SK-N-SH (cell line): ENCODE measurements at regions not wholly inside any gene's neighbourhood (a gene's known extent, or its start where the extent isn't known, plus 50 kb on each side); places are given as distances from the start of the nearest gene placed in this dataset.
"Not testable (repeated sequence)": the region's sequence is repeated elsewhere in the genome, so short reads cannot be mapped to it uniquely, and the experiment has no call there.

ENCODE experiments used
- CTCF ChIA-PET: fragments of 300-600, 350-600 bp; formaldehyde crosslinking; extraction: SDS; loops from one replicate; lab custom pipeline; 2021; lab: Yijun Ruan, JAX
- POLR2A ChIA-PET: fragments of 350-600 bp; sonication (Branson Sonifier 250); formaldehyde crosslinking; extraction: SDS; loops from one replicate; lab custom pipeline; 2020; ENCODE audit warnings: antibody characterized with exemption, inconsistent platforms; lab: Yijun Ruan, JAX
- DNase-seq: peaks from one replicate; pipeline ENCODE4 v3.0.0; 2012
- H2AFZ ChIP-seq: fragments of 200-600 bp; sonication (generic); 2 replicates; pipeline ENCODE4 v1.8.1; 2016; ENCODE audit warnings: antibody characterized with exemption, mild to moderate bottlenecking, low read depth
- H3F3A ChIP-seq: fragments of 200-600 bp; sonication (generic); replicated peaks from 2 replicates; pipeline ENCODE3; 2016; ENCODE audit warnings: antibody characterized with exemption, mild to moderate bottlenecking; ENCODE audit not compliant: insufficient read depth
- H3K27ac ChIP-seq, 2 experiments: fragments of 200-500 bp in 1 of 2; fragments of 200-600 bp in 1 of 2; sonication (Bioruptor generic) in 1 of 2; sonication (generic), shearing (Covaris generic) in 1 of 2; 2 replicates each; pipeline versions ENCODE4 v1.5.1 to v1.6.1; 2014 to 2016; ENCODE audit warnings: low read depth in 2 of 2, inconsistent platforms in 1 of 2, low read length in 1 of 2, mild to moderate bottlenecking in 1 of 2, mixed read lengths in 1 of 2
- H3K27me3 ChIP-seq: fragments of 200-600 bp; sonication (generic), shearing (Covaris generic); 2 replicates; pipeline ENCODE4 v1.6.1; 2016; ENCODE audit warnings: mixed run types; ENCODE audit not compliant: insufficient read depth
- H3K36me3 ChIP-seq, 2 experiments: fragments of 200-500 bp in 1 of 2; fragments of 200-600 bp in 1 of 2; sonication (Bioruptor generic) in 1 of 2; sonication (generic) in 1 of 2; replicated peaks in 1 of 2; 2 replicates each; pipeline versions ENCODE3 to v1.5.1; 2014 to 2016; ENCODE audit warnings: low read length in 1 of 2, mild to moderate bottlenecking in 1 of 2; ENCODE audit not compliant: insufficient read depth in 2 of 2, control insufficient read depth in 1 of 2
- H3K4me1 ChIP-seq, 2 experiments: fragments of 200-500 bp in 1 of 2; fragments of 200-600 bp in 1 of 2; sonication (Bioruptor generic) in 1 of 2; sonication (generic), shearing (Covaris generic) in 1 of 2; 2 replicates each; pipeline versions ENCODE4 v1.5.1 to v1.6.1; 2014 to 2016; ENCODE audit warnings: low read depth in 1 of 2, low read length in 1 of 2, mixed run types in 1 of 2; ENCODE audit not compliant: insufficient read depth in 2 of 2, control insufficient read depth in 1 of 2
- H3K4me2 ChIP-seq: fragments of 200-600 bp; sonication (generic), shearing (Covaris generic); 2 replicates; pipeline ENCODE4 v1.6.1; 2017; ENCODE audit warnings: mixed run types
- H3K4me3 ChIP-seq, 2 experiments: fragments of 200-500 bp in 1 of 2; fragments of 200-600 bp in 1 of 2; sonication (Bioruptor generic) in 1 of 2; sonication (generic), shearing (Covaris generic) in 1 of 2; 2 replicates each; pipeline versions ENCODE4 v1.5.1 to v1.8.1; 2014 to 2016; ENCODE audit warnings: low read depth in 2 of 2, inconsistent platforms in 1 of 2, low read length in 1 of 2, mild to moderate bottlenecking in 1 of 2, mixed read lengths in 1 of 2, moderate library complexity in 1 of 2
- H3K79me2 ChIP-seq: fragments of 200-600 bp; sonication (generic); 2 replicates; pipeline ENCODE4 v1.8.1; 2017; ENCODE audit warnings: mild to moderate bottlenecking; ENCODE audit not compliant: insufficient read depth
- H3K9ac ChIP-seq: fragments of 200-600 bp; sonication (generic); 2 replicates; pipeline ENCODE4 v1.6.1; 2017; ENCODE audit warnings: mixed run types
- H3K9me2 ChIP-seq: fragments of 200-600 bp; sonication (generic); 2 replicates; pipeline ENCODE4 v1.6.1; 2017; ENCODE audit warnings: mixed run types
- H3K9me3 ChIP-seq: fragments of 200-600 bp; sonication (generic); 2 replicates; pipeline ENCODE4 v1.6.1; 2017; ENCODE audit warnings: mixed run types, mild to moderate bottlenecking, moderate library complexity
- H4K20me1 ChIP-seq: fragments of 200-600 bp; sonication (generic); 2 replicates; pipeline ENCODE4 v1.6.1; 2017; ENCODE audit warnings: mild to moderate bottlenecking, mixed run types; ENCODE audit not compliant: insufficient read depth
- CHD2 ChIP-seq: fragments of 150-350 bp; IDR thresholded peaks from 2 replicates; pipeline ENCODE4 v1.6.1; 2018; ENCODE audit warnings: low read length; ENCODE audit not compliant: partially characterized antibody
- FOSL2 ChIP-seq: IDR thresholded peaks from 2 replicates; pipeline ENCODE4 v1.4.0; 2012; ENCODE audit warnings: low read depth, mild to moderate bottlenecking, moderate library complexity, borderline replicate concordance
- GABPA ChIP-seq: IDR thresholded peaks from 2 replicates; pipeline ENCODE4 v1.4.0; 2012; ENCODE audit warnings: low read depth, mild to moderate bottlenecking
- MAX ChIP-seq: IDR thresholded peaks from 2 replicates; pipeline ENCODE4 v1.4.0; 2012; ENCODE audit warnings: low read depth
- MEF2A ChIP-seq: IDR thresholded peaks from 2 replicates; pipeline ENCODE4 v1.4.0; 2012; ENCODE audit warnings: low read depth, borderline replicate concordance
- MXI1 ChIP-seq: IDR thresholded peaks from 2 replicates; pipeline ENCODE4 v1.6.1; 2012; ENCODE audit warnings: mild to moderate bottlenecking, low read depth, low read length, improper control_type of control experiment
- NFIC ChIP-seq: IDR thresholded peaks from 2 replicates; pipeline ENCODE4 v1.4.0; 2012; ENCODE audit warnings: borderline replicate concordance
- RAD21 ChIP-seq: IDR thresholded peaks from 2 replicates; pipeline ENCODE4 v1.6.1; 2012; ENCODE audit warnings: mild to moderate bottlenecking, low read length
- RFX5 ChIP-seq: IDR thresholded peaks from 2 replicates; pipeline ENCODE4 v1.6.1; 2012; ENCODE audit warnings: mild to moderate bottlenecking, improper control_type of control experiment, low read length
- TCF12 ChIP-seq: IDR thresholded peaks from 2 replicates; pipeline ENCODE4 v1.4.0; 2012
- YY1 ChIP-seq: IDR thresholded peaks from 2 replicates; pipeline ENCODE4 v1.4.0; 2012; ENCODE audit warnings: low read depth, mild to moderate bottlenecking
- WGBS: methylation state at CpG from one replicate; pipeline ENCODE4 v1.1.6; 2017; ENCODE audit warnings: low lambda C conversion rate; 5-methylcytosine and 5-hydroxymethylcytosine counted together

- no peak overlapping the region for H3K4me3 ChIP-seq
- H3K9ac ChIP-seq = no peak overlapping the region
- 23% methylated on average over 2 of the region's 2 CpGs for WGBS
- H3K4me2 ChIP-seq = no peak overlapping the region
- no peaks in the 10 kb centered on the region for H3F3A ChIP-seq
- no peaks in the 10 kb centered on the region for H3K9me2 ChIP-seq
- no peak overlapping the region for H2AFZ ChIP-seq
- CTCF ChIA-PET = interaction anchor here (1.1 kb wide), 1 partner anchor 10 kb away, joined by 4 read pairs; no protein-coding TSS in a partner anchor
- no peaks in the 10 kb centered on the region for H3K4me1 ChIP-seq
- TF ChIP-seq MEF2A (no peak), RAD21 (no peak), MXI1 (no peak), MAX (no peak), RFX5 (no peak), YY1 (no peak), NFIC (no peak)
- no peaks in the 10 kb centered on the region for H3K9me3 ChIP-seq
- H3K79me2 ChIP-seq = no peaks in the 10 kb centered on the region
- H3K36me3 ChIP-seq = no peaks in the 10 kb centered on the region
- no peak overlapping the region for H3K27ac ChIP-seq
- no peaks in the 10 kb centered on the region for H3K27me3 ChIP-seq
- DNase-seq = no peak
- H4K20me1 ChIP-seq = no peaks in the 10 kb centered on the region
- POLR2A ChIA-PET = no interaction called here
Measured at GRCh38 chr10:106268000-106268399, 896.5 kb downstream of the SORCS1 start.

GRCh38 chr10:106267591-106267990, 896.9 kb downstream of the SORCS1 start:
- no peak overlapping the region for H3K4me3 ChIP-seq
- TF ChIP-seq CHD2 = no peak
- no peak for TF ChIP-seq GABPA
- no peak for TF ChIP-seq TCF12
- no peak for TF ChIP-seq FOSL2
- H3K27ac ChIP-seq = no peak overlapping the region
- 38% methylated on average over 10 of the region's 13 CpGs for WGBS
- no peaks in the 10 kb centered on the region for H4K20me1 ChIP-seq
- no peaks in the 10 kb centered on the region for H3K9me2 ChIP-seq
- no peaks in the 10 kb centered on the region for H3K27me3 ChIP-seq
- H3K36me3 ChIP-seq = no peaks in the 10 kb centered on the region
- H3K4me2 ChIP-seq = no peak overlapping the region
- H3K4me1 ChIP-seq = no peaks in the 10 kb centered on the region
- H3K79me2 ChIP-seq = no peaks in the 10 kb centered on the region
- CTCF ChIA-PET = interaction anchor here (1.1 kb wide), 1 partner anchor 10 kb away, joined by 4 read pairs; no protein-coding TSS in a partner anchor
- no peaks in the 10 kb centered on the region for H3K9me3 ChIP-seq
- H2AFZ ChIP-seq = no peak overlapping the region
- H3K9ac ChIP-seq = no peak overlapping the region
- POLR2A ChIA-PET = no interaction called here
- no peaks in the 10 kb centered on the region for H3F3A ChIP-seq
- no peak for DNase-seq

GRCh38 chr10:106257432-106257831, 907.1 kb downstream of the SORCS1 start:
- H4K20me1 ChIP-seq, H3K4me2 ChIP-seq, CTCF ChIA-PET, H3F3A ChIP-seq, H3K27ac ChIP-seq, H3K9me2 ChIP-seq, H3K79me2 ChIP-seq, H3K4me1 ChIP-seq, H3K36me3 ChIP-seq, POLR2A ChIA-PET, H3K27me3 ChIP-seq, H3K9me3 ChIP-seq, DNase-seq, H3K9ac ChIP-seq, H3K4me3 ChIP-seq, H2AFZ ChIP-seq: not testable (repeated sequence)
- no CpG with 5 or more reads among the region's 6 CpGs for WGBS
